ENCODE measurements at regions not wholly inside any gene's neighbourhood (a gene's known extent, or its start where the extent isn't known, plus 50 kb on each side); places are given as distances from the start of the nearest gene placed in this dataset.

GRCh38 chr11:29040489-29040888 is 932.3 kb downstream of the METTL15 start:
- DNase-seq: no peak
- no peaks in the 10 kb centered on the region for H3K27me3 ChIP-seq
- no peaks in the 10 kb centered on the region for H3K9me3 ChIP-seq
- no peaks in the 10 kb centered on the region for H3K36me3 ChIP-seq
- no peak for TF ChIP-seq CTCF (IDR thresholded peaks at IDR 0.05; ENCODE audit: low read depth, low read length)
- no peaks in the 10 kb centered on the region for H3K4me1 ChIP-seq
- no peak overlapping the region for H3K4me3 ChIP-seq (ENCODE audit: low read depth, low read length)

GRCh38 chr11:29032384-29033149 is 924.4 kb downstream of the METTL15 start:
- TF ChIP-seq CTCF (IDR thresholded peaks at IDR 0.05; ENCODE audit: low read depth, low read length): no peak
- no peaks in the 10 kb centered on the region for H3K27me3 ChIP-seq

GRCh38 chr11:29029452-29029851 is 921.3 kb downstream of the METTL15 start:
- TF ChIP-seq CTCF (IDR thresholded peaks at IDR 0.05; ENCODE audit: low read depth, low read length): no peak
- no peak for DNase-seq
- no peak overlapping the region for H3K4me3 ChIP-seq (ENCODE audit: low read depth, low read length)
- no peaks in the 10 kb centered on the region for H3K9me3 ChIP-seq
- H3K27me3 ChIP-seq: no peaks in the 10 kb centered on the region
- H3K36me3 ChIP-seq: no peaks in the 10 kb centered on the region
- no peaks in the 10 kb centered on the region for H3K4me1 ChIP-seq

More at GRCh38 chr11:29032384-29033149, 924.4 kb downstream of the METTL15 start:
- DNase-seq: no peak
- no peak overlapping the region for H3K4me3 ChIP-seq (ENCODE audit: low read depth, low read length)
- no peaks in the 10 kb centered on the region for H3K36me3 ChIP-seq
- no peaks in the 10 kb centered on the region for H3K9me3 ChIP-seq
- no peaks in the 10 kb centered on the region for H3K4me1 ChIP-seq

GRCh38 chr11:29027436-29027835 is 919.2 kb downstream of the METTL15 start:
- no peak overlapping the region for H3K4me3 ChIP-seq (ENCODE audit: low read depth, low read length)
- DNase-seq: no peak
- no peaks in the 10 kb centered on the region for H3K36me3 ChIP-seq
- TF ChIP-seq CTCF (IDR thresholded peaks at IDR 0.05; ENCODE audit: low read depth, low read length): no peak
- no peaks in the 10 kb centered on the region for H3K27me3 ChIP-seq
- H3K4me1 ChIP-seq: no peaks in the 10 kb centered on the region
- H3K9me3 ChIP-seq: no peaks in the 10 kb centered on the region

- no peak for TF ChIP-seq CTCF (IDR thresholded peaks at IDR 0.05; ENCODE audit: low read depth, low read length)
These were observed 918.1 kb downstream of the METTL15 start for GRCh38 chr11:29026286-29026685.

GRCh38 chr11:29025001-29025400 is 916.8 kb downstream of the METTL15 start:
- no peak for DNase-seq
- no peaks in the 10 kb centered on the region for H3K27me3 ChIP-seq
- no peak for TF ChIP-seq CTCF (IDR thresholded peaks at IDR 0.05; ENCODE audit: low read depth, low read length)
- no peaks in the 10 kb centered on the region for H3K36me3 ChIP-seq
- no peak overlapping the region for H3K4me3 ChIP-seq (ENCODE audit: low read depth, low read length)
- no peaks in the 10 kb centered on the region for H3K9me3 ChIP-seq
- H3K4me1 ChIP-seq: no peaks in the 10 kb centered on the region

More at GRCh38 chr11:29026286-29026685, 918.1 kb downstream of the METTL15 start:
- no peaks in the 10 kb centered on the region for H3K27me3 ChIP-seq
- no peaks in the 10 kb centered on the region for H3K36me3 ChIP-seq
- DNase-seq: no peak
- no peaks in the 10 kb centered on the region for H3K9me3 ChIP-seq
- H3K4me3 ChIP-seq (ENCODE audit: low read depth, low read length): no peak overlapping the region
- no peaks in the 10 kb centered on the region for H3K4me1 ChIP-seq

Measured in BE2C (cell line).